Stimulated activated memory B cell treated with anti-CD40 and anti-IgM and Interleukin-4, amounts not matched to agents 10 μg/mL and 1 μg/mL and 100 μg/mL, for 72 hours (primary cell): ENCODE measurements at regions not wholly inside any gene's neighbourhood (a gene's known extent, or its start where the extent isn't known, plus 50 kb on each side); places are given as distances from the start of the nearest gene placed in this dataset.
"Not testable (repeated sequence)": the region's sequence is repeated elsewhere in the genome, so short reads cannot be mapped to it uniquely, and the experiment has no call there.

Experiments
- ATAC-seq: fragments of 150-1000 bp; cut with Tn5 transposase; 2 replicates; pipeline ENCODE4 v1.10.0; 2021
- H3K27ac Mint-ChIP-seq: one replicate; pipeline ENCODE4 v1.8.0; 2022; ENCODE audit warnings: mild to moderate bottlenecking, mixed read lengths
- H3K27me3 Mint-ChIP-seq: one replicate; pipeline ENCODE4 v1.8.0; 2022; ENCODE audit warnings: mixed read lengths
- H3K36me3 Mint-ChIP-seq: one replicate; pipeline ENCODE4 v1.8.0; 2022; ENCODE audit warnings: mixed read lengths
- H3K4me1 Mint-ChIP-seq: one replicate; pipeline ENCODE4 v1.8.0; 2022; ENCODE audit warnings: mixed read lengths
- H3K4me3 Mint-ChIP-seq: one replicate; pipeline ENCODE4 v1.8.0; 2022; ENCODE audit warnings: mild to moderate bottlenecking, moderate library complexity, mixed read lengths
- H3K9me3 Mint-ChIP-seq: one replicate; pipeline ENCODE4 v1.8.0; 2022; ENCODE audit warnings: mixed read lengths

GRCh38 chr6:165844801-165845364 is 181.8 kb upstream of the PDE10A start:
- Mint-ChIP-seq H3K27ac (no peak overlapping the region), H3K9me3 (peaks cover 1% of the 10 kb centered on the region), H3K27me3 (peaks cover 46% of the 10 kb centered on the region), H3K4me3 (no peak overlapping the region), H3K4me1 (no peaks in the 10 kb centered on the region), H3K36me3 (no peaks in the 10 kb centered on the region)
- ATAC-seq = no peak

GRCh38 chr6:165844232-165844631 is 181.2 kb upstream of the PDE10A start:
- Mint-ChIP-seq H3K4me3 (no peak overlapping the region), H3K4me1 (no peaks in the 10 kb centered on the region), H3K9me3 (peaks cover 6% of the 10 kb centered on the region), H3K27ac (no peak overlapping the region), H3K27me3 (peaks cover 47% of the 10 kb centered on the region), H3K36me3 (no peaks in the 10 kb centered on the region)
- ATAC-seq = no peak

GRCh38 chr6:165843568-165844113 is 180.6 kb upstream of the PDE10A start:
- ATAC-seq = no peak
- Mint-ChIP-seq H3K27me3 (peaks cover 48% of the 10 kb centered on the region), H3K27ac (no peak overlapping the region), H3K36me3 (no peaks in the 10 kb centered on the region), H3K9me3 (peaks cover 6% of the 10 kb centered on the region), H3K4me3 (no peak overlapping the region), H3K4me1 (no peaks in the 10 kb centered on the region)

- Mint-ChIP-seq H3K9me3 (peaks cover 6% of the 10 kb centered on the region), H3K4me1 (no peaks in the 10 kb centered on the region), H3K36me3 (no peaks in the 10 kb centered on the region), H3K4me3 (no peak overlapping the region), H3K27ac (no peak overlapping the region), H3K27me3 (peaks cover 48% of the 10 kb centered on the region)
- no peak for ATAC-seq
Measured at GRCh38 chr6:165843121-165843520, 180.1 kb upstream of the PDE10A start.

- Mint-ChIP-seq H3K27me3 (peaks cover 48% of the 10 kb centered on the region), H3K9me3 (peaks cover 6% of the 10 kb centered on the region)
- ATAC-seq = no peak
Measured at GRCh38 chr6:165842281-165842936, 179.4 kb upstream of the PDE10A start.

GRCh38 chr6:165841153-165841558 is 178.1 kb upstream of the PDE10A start:
- Mint-ChIP-seq H3K36me3 (no peaks in the 10 kb centered on the region), H3K27me3 (peaks cover 44% of the 10 kb centered on the region), H3K27ac (no peak overlapping the region), H3K4me1 (no peaks in the 10 kb centered on the region), H3K9me3 (peaks cover 6% of the 10 kb centered on the region), H3K4me3 (no peak overlapping the region)
- no peak for ATAC-seq

More at GRCh38 chr6:165842281-165842936, 179.4 kb upstream of the PDE10A start:
- H3K36me3 Mint-ChIP-seq = no peaks in the 10 kb centered on the region
- H3K4me3 Mint-ChIP-seq = no peak overlapping the region
- H3K27ac Mint-ChIP-seq = no peak overlapping the region
- H3K4me1 Mint-ChIP-seq = no peaks in the 10 kb centered on the region

GRCh38 chr6:165837948-165838745 is 175.1 kb upstream of the PDE10A start:
- Mint-ChIP-seq H3K27ac (no peak overlapping the region), H3K4me1 (no peaks in the 10 kb centered on the region), H3K4me3 (no peak overlapping the region), H3K27me3 (peaks cover 40% of the 10 kb centered on the region), H3K36me3 (no peaks in the 10 kb centered on the region), H3K9me3 (peaks cover 6% of the 10 kb centered on the region)
- ATAC-seq = no peak

GRCh38 chr6:165836648-165837047 is 173.6 kb upstream of the PDE10A start:
- H3K4me3 Mint-ChIP-seq, ATAC-seq, H3K4me1 Mint-ChIP-seq, H3K27ac Mint-ChIP-seq, H3K9me3 Mint-ChIP-seq, H3K36me3 Mint-ChIP-seq: not testable (repeated sequence)
- H3K27me3 Mint-ChIP-seq = peaks cover 39% of the 10 kb centered on the region

GRCh38 chr6:165835410-165835851 is 172.4 kb upstream of the PDE10A start:
- Mint-ChIP-seq H3K27ac (no peak overlapping the region), H3K4me1 (peaks cover 6% of the 10 kb centered on the region), H3K27me3 (peaks cover 47% of the 10 kb centered on the region), H3K9me3 (peaks cover 6% of the 10 kb centered on the region), H3K4me3 (no peak overlapping the region), H3K36me3 (no peaks in the 10 kb centered on the region)
- ATAC-seq = no peak

GRCh38 chr6:165834613-165835259 is 171.7 kb upstream of the PDE10A start:
- Mint-ChIP-seq H3K4me1 (peaks cover 6% of the 10 kb centered on the region), H3K9me3 (peaks cover 3% of the 10 kb centered on the region), H3K4me3 (no peak overlapping the region), H3K36me3 (no peaks in the 10 kb centered on the region), H3K27me3 (peaks cover 44% of the 10 kb centered on the region), H3K27ac (no peak overlapping the region)
- no peak for ATAC-seq

GRCh38 chr6:165833355-165833754 is 170.3 kb upstream of the PDE10A start:
- Mint-ChIP-seq H3K27ac (no peak overlapping the region), H3K4me1 (peaks cover 6% of the 10 kb centered on the region), H3K9me3 (no peaks in the 10 kb centered on the region), H3K4me3 (no peak overlapping the region), H3K36me3 (no peaks in the 10 kb centered on the region), H3K27me3 (peaks cover 38% of the 10 kb centered on the region)
- ATAC-seq = no peak

GRCh38 chr6:165831812-165832510 is 168.9 kb upstream of the PDE10A start:
- no peaks in the 10 kb centered on the region for H3K9me3 Mint-ChIP-seq

GRCh38 chr6:165830761-165831160 is 167.7 kb upstream of the PDE10A start:
- Mint-ChIP-seq H3K4me1 (peaks cover 6% of the 10 kb centered on the region), H3K27me3 (peaks cover 32% of the 10 kb centered on the region), H3K9me3 (no peaks in the 10 kb centered on the region), H3K4me3 (no peak overlapping the region), H3K27ac (no peak overlapping the region), H3K36me3 (no peaks in the 10 kb centered on the region)
- no peak for ATAC-seq

More at GRCh38 chr6:165831812-165832510, 168.9 kb upstream of the PDE10A start:
- peaks cover 6% of the 10 kb centered on the region for H3K4me1 Mint-ChIP-seq
- peaks cover 38% of the 10 kb centered on the region for H3K27me3 Mint-ChIP-seq
- no peak for ATAC-seq
- no peaks in the 10 kb centered on the region for H3K36me3 Mint-ChIP-seq
- H3K27ac Mint-ChIP-seq = no peak overlapping the region
- no peak overlapping the region for H3K4me3 Mint-ChIP-seq

- H3K4me3 Mint-ChIP-seq = no peak overlapping the region
Measured at GRCh38 chr6:165829376-165829775, 166.3 kb upstream of the PDE10A start.

GRCh38 chr6:165827190-165827518 is 164.1 kb upstream of the PDE10A start:
- H3K27me3 Mint-ChIP-seq = peaks cover 15% of the 10 kb centered on the region
- H3K9me3 Mint-ChIP-seq = no peaks in the 10 kb centered on the region
- no peak overlapping the region for H3K27ac Mint-ChIP-seq
- H3K4me1 Mint-ChIP-seq = peaks cover 6% of the 10 kb centered on the region
- no peaks in the 10 kb centered on the region for H3K36me3 Mint-ChIP-seq
- peak; percentile 22 for ATAC-seq
- H3K4me3 Mint-ChIP-seq = no peak overlapping the region

More at GRCh38 chr6:165829376-165829775, 166.3 kb upstream of the PDE10A start:
- no peak overlapping the region for H3K27ac Mint-ChIP-seq
- no peaks in the 10 kb centered on the region for H3K36me3 Mint-ChIP-seq
- H3K27me3 Mint-ChIP-seq = peaks cover 18% of the 10 kb centered on the region
- H3K4me1 Mint-ChIP-seq = peaks cover 6% of the 10 kb centered on the region
- H3K9me3 Mint-ChIP-seq = no peaks in the 10 kb centered on the region
- no peak for ATAC-seq
